Heart right ventricle (tissue), 16 donors: ENCODE measurements at regions not wholly inside any gene's neighbourhood (a gene's known extent, or its start where the extent isn't known, plus 50 kb on each side); places are given as distances from the start of the nearest gene placed in this dataset.

ENCODE experiments used
- ATAC-seq, 8 donors: fragments of 200-7000 bp; cut with Tn5 transposase; one replicate each; pipeline ENCODE4 v1.9.1; 2020; ENCODE audit warnings: mild to moderate bottlenecking in 8 of 8, moderate library complexity in 8 of 8, moderate number of reproducible peaks in 1 of 8
- DNase-seq, 2 donors: peaks; one replicate each; pipeline ENCODE4 v3.0.0-alpha.2; 2020
- H3K27ac ChIP-seq, 10 donors: fragments of 200-600 bp; sonication (generic) in 2 of 10; one replicate each; pipeline versions ENCODE4 v1.5.0 to v1.8.0; 2020 to 2022; ENCODE audit warnings: mild to moderate bottlenecking in 3 of 10
- H3K27me3 ChIP-seq, 7 donors: fragments of 200-600 bp; one replicate each; pipeline ENCODE4 v1.8.0; 2021 to 2022; ENCODE audit warnings: mild to moderate bottlenecking in 2 of 7
- H3K36me3 ChIP-seq, 9 donors: fragments of 200-600 bp; sonication (generic) in 1 of 9; one replicate each; pipeline versions ENCODE4 v1.5.0 to v1.8.0; 2020 to 2022; ENCODE audit warnings: mild to moderate bottlenecking in 2 of 9
- H3K4me1 ChIP-seq, 9 donors: fragments of 200-600 bp; sonication (generic) in 1 of 9; one replicate each; pipeline versions ENCODE4 v1.5.0 to v1.8.0; 2020 to 2022; ENCODE audit warnings: mild to moderate bottlenecking in 4 of 9
- H3K4me3 ChIP-seq, 10 donors: fragments of 200-600 bp; sonication (generic) in 2 of 10; one replicate each; pipeline versions ENCODE4 v1.5.0 to v1.8.0; 2020 to 2022; ENCODE audit warnings: mild to moderate bottlenecking in 7 of 10, moderate library complexity in 2 of 10
- H3K9me3 ChIP-seq, 11 donors: fragments of 200-600 bp in 10 of 11; sonication (generic) in 2 of 11; one replicate each; pipeline versions ENCODE4 v1.5.0 to v1.8.0; 2013 to 2022; ENCODE audit warnings: mild to moderate bottlenecking in 2 of 11, control low read depth in 1 of 11, moderate library complexity in 1 of 11
- CTCF ChIP-seq, 9 donors: fragments of 200-600 bp; sonication (generic) in 2 of 9; IDR thresholded peaks; one replicate each; pipeline versions ENCODE4 v1.5.0 to v1.8.0; 2021 to 2022; ENCODE audit warnings: antibody characterized with exemption in 9 of 9, mild to moderate bottlenecking in 5 of 9, moderate library complexity in 1 of 9
- WGBS, 2 donors: extraction: QIAGEN DNeasy Blood & Tissue Kit; methylation state at CpG; one replicate each; pipeline ENCODE4 v1.1.7; 2013; ENCODE audit warnings: inconsistent platforms in 1 of 2; 5-methylcytosine and 5-hydroxymethylcytosine counted together
- intact Hi-C, 10 donors: fragments of 100-400 bp; cut with DNase I; formaldehyde crosslinking; loops; one replicate each; pipeline versions ENCODE4 v1.11.1 to v1.14.2; 2022
- donor health status: Arrhythmogenic right ventricular cardiomyopathy.
- donor health status: ischemic (EF 13 %, LVEDD 7.1; RV severe dilation, severe dysfunction).
- donor health status: healthy with polysubstance abuse.
- donor health status: DM: no; HTN: yes; CAD: no.
- donor health status: DM: no; HTN: no; CAD: no.
- donor health status: ischemic (EF 25% LVEDD 6.9; RV normal size, moderate dysfunction).
- donor health status: ischemic (EF 25% LVEDD 5.7; RV mildly dilated, moderate dysfunction).
- donor health status: healthy.
- donor health status: DM: yes; HTN: yes; CAD: no.
- donor health status: Ischemic cardiomyopathy.
- donor health status: ischemic (EF 35%, LVEDD 5.7; RV mildly dilated, moderate dysfunction).
- donor health status: nonischemic (EF 11% LVEDD 7.7; RV severe dilation, severe dysfunction).
- donor health status: DM: yes; HTN: yes; CAD: no.
- donor health status: PGD.
- donor health status: ischemic (EF 29% LVEDD 5.4; RV normal size, mild dysfunction).
- donor health status: nonischemic (EF 23%, LVEDD 6.1; RV moderate dilation, normal function).

GRCh38 chr1:172906778-172907592 is 143.8 kb downstream of the TNFSF18 start:
- H3K4me1 ChIP-seq, result peaks cover 0 to 14% (median 0%) of the 10 kb centered on the region in 9 donors
- H3K27me3 ChIP-seq, result no peaks in the 10 kb centered on the region
- intact Hi-C loops, result no loop called here
- TF ChIP-seq CTCF (IDR thresholded peaks at IDR 0.05), result no peak
- peaks cover 0 to 16% (median 0%) of the 10 kb centered on the region in 11 donors for H3K9me3 ChIP-seq
- H3K4me3 ChIP-seq, result no peak overlapping the region
- no peaks in the 10 kb centered on the region for H3K36me3 ChIP-seq
- 56 to 69% methylated on average over 4 of the region's 4 CpGs for WGBS, 2 donors
- DNase-seq (no peak), ATAC-seq (no peak)
- peak overlapping the region in 1 of 10 donors; percentile 5 for H3K27ac ChIP-seq

- peaks cover 0 to 14% (median 0%) of the 10 kb centered on the region in 9 donors for H3K4me1 ChIP-seq
- 78 to 88% methylated on average over 2 of the region's 2 CpGs for WGBS, 2 donors
- DNase-seq (no peak), ATAC-seq (no peak)
- peaks cover 0 to 21% (median 8%) of the 10 kb centered on the region in 11 donors for H3K9me3 ChIP-seq
- H3K36me3 ChIP-seq, result no peaks in the 10 kb centered on the region
- H3K4me3 ChIP-seq, result no peak overlapping the region
- intact Hi-C loops, result no loop called here
- TF ChIP-seq CTCF (IDR thresholded peaks at IDR 0.05), result no peak
- no peak overlapping the region for H3K27ac ChIP-seq
- no peaks in the 10 kb centered on the region for H3K27me3 ChIP-seq
Observed at GRCh38 chr1:172907834-172908326, 142.9 kb downstream of the TNFSF18 start.

- intact Hi-C loops, result no loop called here
- peaks cover 0 to 19% (median 0%) of the 10 kb centered on the region in 9 donors for H3K4me1 ChIP-seq
- peaks cover 0 to 30% (median 14%) of the 10 kb centered on the region in 11 donors for H3K9me3 ChIP-seq
- H3K27me3 ChIP-seq, result no peaks in the 10 kb centered on the region
- no peak for ATAC-seq
- no peaks in the 10 kb centered on the region for H3K36me3 ChIP-seq
- TF ChIP-seq CTCF (IDR thresholded peaks at IDR 0.05), result no peak
- 85 to 89% methylated on average over 11 of the region's 11 CpGs for WGBS, 2 donors
- no peak overlapping the region for H3K4me3 ChIP-seq
- DNase-seq, result no peak
- no peak overlapping the region for H3K27ac ChIP-seq
Observed at GRCh38 chr1:172909606-172910326, 141.0 kb downstream of the TNFSF18 start.

- H3K4me3 ChIP-seq, result no peak overlapping the region
- intact Hi-C loops, result no loop called here
- no peak for DNase-seq
- no peaks in the 10 kb centered on the region for H3K36me3 ChIP-seq
- peaks cover 0 to 10% (median 0%) of the 10 kb centered on the region in 9 donors for H3K4me1 ChIP-seq
- no peak overlapping the region for H3K27ac ChIP-seq
- TF ChIP-seq CTCF (IDR thresholded peaks at IDR 0.05), result no peak
- no peaks in the 10 kb centered on the region for H3K27me3 ChIP-seq
- WGBS, 2 donors, result 74 to 87% methylated on average over 5 of the region's 5 CpGs
- ATAC-seq, result no peak
- peaks cover 0 to 29% (median 14%) of the 10 kb centered on the region in 11 donors for H3K9me3 ChIP-seq
Observed at GRCh38 chr1:172912765-172913260, 137.9 kb downstream of the TNFSF18 start.
